ENCODE measurements at regions not wholly inside any gene's neighbourhood (a gene's known extent, or its start where the extent isn't known, plus 50 kb on each side); places are given as distances from the start of the nearest gene placed in this dataset.
"Not testable (repeated sequence)": the region's sequence is repeated elsewhere in the genome, so short reads cannot be mapped to it uniquely, and the experiment has no call there.

DNA sequence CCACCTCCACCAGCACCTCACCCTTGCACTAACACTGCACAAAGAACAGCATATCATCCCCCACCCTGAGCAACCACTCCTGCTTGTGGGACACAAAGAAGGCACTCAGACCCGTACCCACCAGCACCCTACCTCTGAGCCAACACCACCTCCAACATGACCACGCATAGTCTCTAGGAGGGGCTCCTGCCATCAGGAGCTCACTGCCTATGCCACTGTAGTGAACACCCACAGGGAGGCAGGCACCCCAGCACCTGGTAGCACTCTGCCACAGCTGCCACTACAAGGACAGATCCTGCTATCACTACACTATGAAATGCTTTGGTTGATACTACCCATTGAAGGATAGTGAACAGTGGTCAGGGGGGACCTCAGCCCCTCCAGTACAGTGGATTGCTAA is 395.6 kb upstream of the GRAMD2B start:
- Mint-ChIP-seq H3K27ac (no peak overlapping the region), H3K27me3 (no peaks in the 10 kb centered on the region)
- ATAC-seq (replicated peaks): no peak

GRCh38 chr5:126028336-126028735 is 394.9 kb upstream of the GRAMD2B start:
- ATAC-seq (replicated peaks): no peak
- Mint-ChIP-seq H3K27me3 (no peaks in the 10 kb centered on the region), H3K27ac (no peak overlapping the region), H3K9me3 (peaks cover 12% of the 10 kb centered on the region), H3K4me3 (no peak overlapping the region), H3K36me3 (ENCODE audit: low read depth) (no peaks in the 10 kb centered on the region), H3K4me1 (no peaks in the 10 kb centered on the region)

More for the DNA sequence above, 395.6 kb upstream of the GRAMD2B start:
- H3K4me1 Mint-ChIP-seq: no peaks in the 10 kb centered on the region
- H3K9me3 Mint-ChIP-seq: peaks cover 12% of the 10 kb centered on the region
- no peaks in the 10 kb centered on the region for H3K36me3 Mint-ChIP-seq (ENCODE audit: low read depth)
- no peak overlapping the region for H3K4me3 Mint-ChIP-seq

- not testable (repeated sequence) for H3K4me1 Mint-ChIP-seq; H3K36me3 Mint-ChIP-seq (ENCODE audit: low read depth); H3K27me3 Mint-ChIP-seq; H3K4me3 Mint-ChIP-seq; ATAC-seq (replicated peaks); H3K27ac Mint-ChIP-seq
- H3K9me3 Mint-ChIP-seq: peaks cover 12% of the 10 kb centered on the region
Measured at GRCh38 chr5:126029282-126029681, 393.9 kb upstream of the GRAMD2B start.

DNA sequence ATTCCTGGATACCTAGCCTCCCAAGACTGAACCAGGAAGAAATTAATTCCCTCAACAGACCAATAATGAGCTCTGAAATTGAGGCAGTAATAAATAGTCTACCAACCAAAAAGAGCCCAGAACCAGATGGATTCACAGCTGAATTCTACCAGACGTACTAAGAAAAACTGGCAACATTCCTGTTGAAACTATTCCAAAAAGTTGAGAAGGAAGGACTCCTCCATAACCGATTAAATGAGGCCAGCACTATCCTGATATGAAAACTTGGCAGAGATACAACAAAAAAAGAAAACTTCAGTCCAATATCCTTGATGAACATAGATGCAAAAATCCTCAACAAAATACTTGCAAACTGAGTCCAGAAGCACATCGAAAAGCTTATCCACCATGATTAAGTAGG is 392.5 kb upstream of the GRAMD2B start:
- no peaks in the 10 kb centered on the region for H3K36me3 Mint-ChIP-seq (ENCODE audit: low read depth)
- H3K4me1 Mint-ChIP-seq: no peaks in the 10 kb centered on the region

GRCh38 chr5:126031989-126032716 is 391.1 kb upstream of the GRAMD2B start:
- H3K4me1 Mint-ChIP-seq: no peaks in the 10 kb centered on the region
- no peak for ATAC-seq (replicated peaks)
- H3K36me3 Mint-ChIP-seq (ENCODE audit: low read depth): no peaks in the 10 kb centered on the region
- no peak overlapping the region for H3K27ac Mint-ChIP-seq
- H3K4me3 Mint-ChIP-seq: no peak overlapping the region
- H3K27me3 Mint-ChIP-seq: no peaks in the 10 kb centered on the region
- H3K9me3 Mint-ChIP-seq: peaks cover 12% of the 10 kb centered on the region

More for the DNA sequence above, 392.5 kb upstream of the GRAMD2B start:
- Mint-ChIP-seq H3K27me3 (no peaks in the 10 kb centered on the region), H3K27ac (no peak overlapping the region), H3K9me3 (peaks cover 12% of the 10 kb centered on the region), H3K4me3 (no peak overlapping the region)
- no peak for ATAC-seq (replicated peaks)

- Mint-ChIP-seq H3K9me3 (no peaks in the 10 kb centered on the region), H3K27ac (no peak overlapping the region), H3K27me3 (no peaks in the 10 kb centered on the region), H3K36me3 (ENCODE audit: low read depth) (no peaks in the 10 kb centered on the region), H3K4me1 (no peaks in the 10 kb centered on the region), H3K4me3 (no peak overlapping the region)
- ATAC-seq (replicated peaks): no peak
Measured at GRCh38 chr5:126043688-126044087, 379.5 kb upstream of the GRAMD2B start.

DNA sequence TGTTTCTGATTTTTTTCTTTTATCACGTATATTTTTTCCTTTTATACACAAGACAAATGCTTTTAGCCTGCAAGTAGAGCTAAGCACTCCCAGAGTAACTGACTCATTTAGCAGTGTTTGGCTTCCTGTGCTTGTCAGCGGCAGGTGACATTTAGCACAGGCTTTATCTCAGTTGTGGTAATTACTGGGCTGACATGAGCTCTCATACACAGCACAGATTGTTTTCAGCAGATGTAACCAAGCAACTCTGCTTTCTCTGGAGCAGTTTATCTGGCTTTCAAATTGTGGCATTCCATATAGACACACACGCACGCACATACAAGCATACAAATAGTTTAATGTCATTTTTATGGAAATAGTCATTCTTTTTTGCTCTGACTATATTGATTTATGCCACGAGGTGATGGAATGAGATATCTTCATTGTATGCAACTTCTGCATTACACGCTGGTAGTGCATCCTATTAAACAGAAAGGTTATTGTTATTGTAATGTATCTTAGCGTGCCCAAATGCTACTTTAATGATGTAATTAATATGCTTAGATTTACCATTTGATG is 379.0 kb upstream of the GRAMD2B start:
- no peaks in the 10 kb centered on the region for H3K4me1 Mint-ChIP-seq
- no peaks in the 10 kb centered on the region for H3K9me3 Mint-ChIP-seq
- H3K27me3 Mint-ChIP-seq: no peaks in the 10 kb centered on the region
- ATAC-seq (replicated peaks): no peak
- H3K27ac Mint-ChIP-seq: no peak overlapping the region
- no peaks in the 10 kb centered on the region for H3K36me3 Mint-ChIP-seq (ENCODE audit: low read depth)
- no peak overlapping the region for H3K4me3 Mint-ChIP-seq

DNA sequence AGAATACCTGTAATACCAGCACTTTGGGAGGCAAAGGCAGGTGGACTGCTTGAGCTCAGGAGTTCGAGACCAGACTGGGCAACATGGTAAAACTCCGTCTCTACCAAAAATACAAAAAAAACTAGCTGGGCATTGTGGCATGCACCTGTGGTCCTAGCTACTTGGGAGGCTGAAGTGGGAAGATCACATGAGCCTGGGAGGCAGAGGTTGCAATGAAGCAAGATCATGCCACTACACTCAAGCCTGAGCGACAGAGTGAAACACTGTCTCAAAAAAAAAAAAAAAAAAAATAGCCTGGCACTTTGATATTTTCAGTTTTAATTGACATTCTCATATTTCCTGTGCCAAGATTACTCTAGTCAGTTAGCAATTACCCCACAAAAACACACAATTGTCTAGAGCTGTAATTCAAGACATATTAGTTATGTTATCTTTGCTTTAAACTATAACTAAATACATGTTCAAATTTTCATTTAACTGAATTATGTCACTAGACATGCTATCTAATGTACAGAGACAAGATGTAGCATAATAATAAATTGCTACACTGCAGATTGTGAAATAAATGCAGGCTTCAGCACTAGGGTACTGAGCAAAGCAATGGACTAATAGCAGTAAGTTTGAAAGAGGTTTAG is 378.2 kb upstream of the GRAMD2B start:
- Mint-ChIP-seq H3K27me3 (no peaks in the 10 kb centered on the region), H3K4me1 (no peaks in the 10 kb centered on the region), H3K36me3 (ENCODE audit: low read depth) (no peaks in the 10 kb centered on the region), H3K4me3 (no peak overlapping the region), H3K9me3 (no peaks in the 10 kb centered on the region), H3K27ac (no peak overlapping the region)
- ATAC-seq (replicated peaks): no peak

DNA sequence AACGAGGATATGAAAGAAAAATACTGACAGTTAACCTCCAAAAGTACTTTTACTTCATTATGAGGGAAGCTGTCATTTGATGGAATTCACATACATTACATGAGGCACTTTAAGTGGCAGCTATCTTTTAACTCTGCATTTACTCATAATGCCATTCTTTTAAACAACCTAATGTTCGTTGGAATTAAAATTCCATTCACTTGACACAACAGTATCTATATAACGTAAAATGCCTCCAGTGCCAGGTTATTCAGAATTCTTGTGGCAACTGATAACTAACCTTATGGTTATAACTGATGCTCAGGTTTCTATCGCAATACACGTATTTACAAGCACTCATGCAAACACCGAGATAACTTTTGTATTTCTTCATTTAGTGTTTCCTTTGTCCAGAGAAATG is 376.9 kb upstream of the GRAMD2B start:
- Mint-ChIP-seq H3K4me1 (no peaks in the 10 kb centered on the region), H3K36me3 (ENCODE audit: low read depth) (no peaks in the 10 kb centered on the region), H3K4me3 (no peak overlapping the region), H3K27me3 (no peaks in the 10 kb centered on the region), H3K27ac (no peak overlapping the region), H3K9me3 (no peaks in the 10 kb centered on the region)
- ATAC-seq (replicated peaks): no peak

- Mint-ChIP-seq H3K4me1 (no peaks in the 10 kb centered on the region), H3K4me3 (no peak overlapping the region), H3K9me3 (no peaks in the 10 kb centered on the region), H3K27ac (no peak overlapping the region), H3K36me3 (ENCODE audit: low read depth) (no peaks in the 10 kb centered on the region), H3K27me3 (no peaks in the 10 kb centered on the region)
- no peak for ATAC-seq (replicated peaks)
Measured at GRCh38 chr5:126046846-126047571, 376.2 kb upstream of the GRAMD2B start.

GRCh38 chr5:126052120-126052519 is 371.1 kb upstream of the GRAMD2B start:
- H3K36me3 Mint-ChIP-seq (ENCODE audit: low read depth): no peaks in the 10 kb centered on the region
- no peaks in the 10 kb centered on the region for H3K27me3 Mint-ChIP-seq
- H3K27ac Mint-ChIP-seq: no peak overlapping the region
- H3K9me3 Mint-ChIP-seq: peaks cover 5% of the 10 kb centered on the region
- ATAC-seq (replicated peaks): no peak
- no peak overlapping the region for H3K4me3 Mint-ChIP-seq
- no peaks in the 10 kb centered on the region for H3K4me1 Mint-ChIP-seq

- Mint-ChIP-seq H3K4me1 (no peaks in the 10 kb centered on the region), H3K9me3 (peaks cover 5% of the 10 kb centered on the region), H3K27me3 (no peaks in the 10 kb centered on the region), H3K4me3 (no peak overlapping the region), H3K27ac (no peak overlapping the region), H3K36me3 (ENCODE audit: low read depth) (no peaks in the 10 kb centered on the region)
- ATAC-seq (replicated peaks): no peak
Measured at GRCh38 chr5:126052791-126053190, 370.4 kb upstream of the GRAMD2B start.

GRCh38 chr5:126053630-126054029 is 369.6 kb upstream of the GRAMD2B start:
- no peak overlapping the region for H3K4me3 Mint-ChIP-seq
- no peak overlapping the region for H3K27ac Mint-ChIP-seq
- no peaks in the 10 kb centered on the region for H3K4me1 Mint-ChIP-seq
- H3K9me3 Mint-ChIP-seq: peaks cover 6% of the 10 kb centered on the region
- H3K27me3 Mint-ChIP-seq: no peaks in the 10 kb centered on the region
- no peak for ATAC-seq (replicated peaks)
- H3K36me3 Mint-ChIP-seq (ENCODE audit: low read depth): no peaks in the 10 kb centered on the region

DNA sequence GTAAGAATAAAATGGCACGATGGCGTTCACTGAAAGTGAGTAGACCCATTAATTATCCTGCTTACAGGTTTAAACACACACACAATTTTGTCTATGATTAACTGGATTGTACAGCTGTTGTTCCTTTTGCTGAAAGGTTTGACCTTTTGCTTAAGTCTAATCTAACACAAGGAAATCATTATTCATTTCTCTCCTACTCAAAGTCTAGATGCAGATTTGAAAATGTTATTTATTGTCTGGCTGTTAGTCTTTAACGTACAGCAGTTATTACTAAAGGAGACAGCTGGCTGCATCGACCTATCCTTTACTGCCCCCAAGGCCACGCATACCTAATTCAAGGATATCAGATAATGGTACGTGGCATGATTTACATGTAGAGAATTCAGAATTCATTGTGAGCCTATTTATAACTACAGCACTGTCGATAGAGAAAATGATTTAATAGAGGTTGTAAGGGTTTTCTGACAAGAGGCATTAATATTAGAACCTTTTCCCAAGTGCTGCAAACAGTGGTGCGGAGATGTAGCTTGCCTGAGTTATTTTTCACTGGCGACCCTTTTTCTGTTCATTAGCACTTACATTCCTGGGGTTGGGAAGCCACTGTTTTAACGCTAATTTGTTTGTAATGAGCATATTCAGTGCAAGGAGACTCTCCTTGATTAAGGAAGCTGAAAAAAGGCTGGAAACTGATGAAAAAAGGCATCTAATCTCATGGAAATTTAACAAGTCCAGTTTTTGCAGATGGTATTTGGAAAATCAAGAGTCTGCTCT is 368.4 kb upstream of the GRAMD2B start:
- Mint-ChIP-seq H3K27me3 (no peaks in the 10 kb centered on the region), H3K27ac (no peak overlapping the region), H3K4me3 (no peak overlapping the region), H3K4me1 (no peaks in the 10 kb centered on the region), H3K9me3 (peaks cover 11% of the 10 kb centered on the region), H3K36me3 (ENCODE audit: low read depth) (no peaks in the 10 kb centered on the region)
- ATAC-seq (replicated peaks): no peak

Data from activated T-helper 17 cell treated with anti-CD3 and anti-CD28 coated beads, Interleukin-2, amount 50 U/mL, for 72 hours (primary cell).